C4-2B (cell line): ENCODE measurements at regions not wholly inside any gene's neighbourhood (a gene's known extent, or its start where the extent isn't known, plus 50 kb on each side); places are given as distances from the start of the nearest gene placed in this dataset.

Source experiments
- H3K27ac ChIP-seq: fragments of 450-650 bp; 2 replicates; pipeline ENCODE4 v1.5.1; 2017
- ZFX ChIP-seq: fragments of 450-650 bp; IDR thresholded peaks from 2 replicates; pipeline ENCODE4 v1.6.1; 2017
- TF ChIP-seq, protein P1 (sequence below): fragments of 450-650 bp; conservative IDR thresholded peaks from 2 replicates; pipeline ENCODE4 v1.5.1; 2017; ENCODE audit warnings: mild to moderate bottlenecking

GRCh38 chr15:96585484-96586386, 255.2 kb downstream of the NR2F2 start:
- H3K27ac ChIP-seq: no peak overlapping the region
- TF ChIP-seq, protein P1, sequence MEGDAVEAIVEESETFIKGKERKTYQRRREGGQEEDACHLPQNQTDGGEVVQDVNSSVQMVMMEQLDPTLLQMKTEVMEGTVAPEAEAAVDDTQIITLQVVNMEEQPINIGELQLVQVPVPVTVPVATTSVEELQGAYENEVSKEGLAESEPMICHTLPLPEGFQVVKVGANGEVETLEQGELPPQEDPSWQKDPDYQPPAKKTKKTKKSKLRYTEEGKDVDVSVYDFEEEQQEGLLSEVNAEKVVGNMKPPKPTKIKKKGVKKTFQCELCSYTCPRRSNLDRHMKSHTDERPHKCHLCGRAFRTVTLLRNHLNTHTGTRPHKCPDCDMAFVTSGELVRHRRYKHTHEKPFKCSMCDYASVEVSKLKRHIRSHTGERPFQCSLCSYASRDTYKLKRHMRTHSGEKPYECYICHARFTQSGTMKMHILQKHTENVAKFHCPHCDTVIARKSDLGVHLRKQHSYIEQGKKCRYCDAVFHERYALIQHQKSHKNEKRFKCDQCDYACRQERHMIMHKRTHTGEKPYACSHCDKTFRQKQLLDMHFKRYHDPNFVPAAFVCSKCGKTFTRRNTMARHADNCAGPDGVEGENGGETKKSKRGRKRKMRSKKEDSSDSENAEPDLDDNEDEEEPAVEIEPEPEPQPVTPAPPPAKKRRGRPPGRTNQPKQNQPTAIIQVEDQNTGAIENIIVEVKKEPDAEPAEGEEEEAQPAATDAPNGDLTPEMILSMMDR: peak; percentile 53
- no peak for TF ChIP-seq ZFX

GRCh38 chr15:96586901-96587300, 256.4 kb downstream of the NR2F2 start:
- no peak overlapping the region for H3K27ac ChIP-seq
- no peak for TF ChIP-seq ZFX
- TF ChIP-seq, protein P1: no peak

GRCh38 chr15:96589864-96590263, 259.4 kb downstream of the NR2F2 start:
- H3K27ac ChIP-seq: no peak overlapping the region
- no peak for TF ChIP-seq ZFX
- TF ChIP-seq, protein P1: no peak

- no peak overlapping the region for H3K27ac ChIP-seq
- no peak for TF ChIP-seq ZFX
- TF ChIP-seq, protein P1: no peak
These were observed 263.2 kb downstream of the NR2F2 start for GRCh38 chr15:96593735-96594134.

DNA sequence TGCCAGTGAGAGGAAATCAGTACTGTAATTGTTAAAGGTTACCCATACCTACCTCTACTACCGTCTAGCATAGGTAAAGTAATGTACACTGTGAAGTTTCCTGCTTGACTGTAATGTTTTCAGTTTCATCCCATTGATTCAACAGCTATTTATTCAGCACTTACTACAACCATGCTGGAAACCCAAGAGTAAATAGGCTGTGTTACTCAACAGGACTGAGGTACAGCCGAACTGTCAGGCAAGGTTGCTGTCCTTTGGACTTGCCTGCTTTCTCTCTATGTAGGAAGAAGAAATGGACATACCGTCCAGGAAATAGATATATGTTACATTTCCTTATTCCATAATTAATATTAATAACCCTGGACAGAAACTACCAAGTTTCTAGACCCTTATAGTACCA, 265.5 kb downstream of the NR2F2 start:
- no peak overlapping the region for H3K27ac ChIP-seq
- no peak for TF ChIP-seq ZFX
- TF ChIP-seq, protein P1: no peak

- no peak overlapping the region for H3K27ac ChIP-seq
- TF ChIP-seq ZFX: no peak
- TF ChIP-seq, protein P1: no peak
These were observed 268.0 kb downstream of the NR2F2 start for GRCh38 chr15:96598514-96598913.

DNA sequence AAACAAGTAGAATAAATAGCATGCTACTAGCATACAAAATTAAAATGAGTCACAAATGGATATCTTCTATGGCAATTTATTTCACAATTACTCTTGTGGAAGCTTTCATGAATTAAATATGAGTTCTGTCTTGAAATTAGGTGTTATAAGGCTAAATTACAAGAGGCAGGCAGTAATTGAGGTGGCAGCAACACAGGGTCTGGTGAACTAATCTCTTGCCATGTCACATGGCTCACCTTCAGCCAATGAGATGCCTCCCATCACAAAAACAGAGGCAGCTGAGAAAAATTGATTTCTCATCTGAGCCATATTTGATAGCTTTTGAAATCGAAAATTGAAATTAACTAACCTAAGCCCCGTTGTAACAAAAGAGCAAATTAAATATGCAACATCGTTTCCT, 268.8 kb downstream of the NR2F2 start:
- TF ChIP-seq, protein P1: no peak
- TF ChIP-seq ZFX: no peak
- no peak overlapping the region for H3K27ac ChIP-seq
